ENCODE measurements at regions not wholly inside any gene's neighbourhood (a gene's known extent, or its start where the extent isn't known, plus 50 kb on each side); places are given as distances from the start of the nearest gene placed in this dataset.

- TF ChIP-seq POLR2AphosphoS5 (IDR thresholded peaks at IDR 0.05; ENCODE audit: low read depth) (no peak), SPI1 (IDR thresholded peaks at IDR 0.05; ENCODE audit: borderline replicate concordance, low read depth) (no peak), REST (IDR thresholded peaks at IDR 0.05; ENCODE audit: insufficient replicate concordance, low read depth) (no peak), GABPA (IDR thresholded peaks at IDR 0.05; ENCODE audit: low read depth) (no peak)
- TF ChIP-seq, protein P1, sequence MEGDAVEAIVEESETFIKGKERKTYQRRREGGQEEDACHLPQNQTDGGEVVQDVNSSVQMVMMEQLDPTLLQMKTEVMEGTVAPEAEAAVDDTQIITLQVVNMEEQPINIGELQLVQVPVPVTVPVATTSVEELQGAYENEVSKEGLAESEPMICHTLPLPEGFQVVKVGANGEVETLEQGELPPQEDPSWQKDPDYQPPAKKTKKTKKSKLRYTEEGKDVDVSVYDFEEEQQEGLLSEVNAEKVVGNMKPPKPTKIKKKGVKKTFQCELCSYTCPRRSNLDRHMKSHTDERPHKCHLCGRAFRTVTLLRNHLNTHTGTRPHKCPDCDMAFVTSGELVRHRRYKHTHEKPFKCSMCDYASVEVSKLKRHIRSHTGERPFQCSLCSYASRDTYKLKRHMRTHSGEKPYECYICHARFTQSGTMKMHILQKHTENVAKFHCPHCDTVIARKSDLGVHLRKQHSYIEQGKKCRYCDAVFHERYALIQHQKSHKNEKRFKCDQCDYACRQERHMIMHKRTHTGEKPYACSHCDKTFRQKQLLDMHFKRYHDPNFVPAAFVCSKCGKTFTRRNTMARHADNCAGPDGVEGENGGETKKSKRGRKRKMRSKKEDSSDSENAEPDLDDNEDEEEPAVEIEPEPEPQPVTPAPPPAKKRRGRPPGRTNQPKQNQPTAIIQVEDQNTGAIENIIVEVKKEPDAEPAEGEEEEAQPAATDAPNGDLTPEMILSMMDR (IDR thresholded peaks at IDR 0.05; ENCODE audit: insufficient read depth, low read length), result no peak
- Histone ChIP-seq H3K27ac (replicated peaks) (no peak overlapping the region), H3K27me3 (ENCODE audit: insufficient read depth, poor library complexity, severe bottlenecking) (no peaks in the 10 kb centered on the region), H3K4me3 (replicated peaks; ENCODE audit: insufficient read depth, low read length) (no peak overlapping the region)
- no peak for DNase-seq (ENCODE audit: low read depth in 1 of 2, low spot score in 1 of 2)
These were observed 90.2 kb downstream of the RFC3 start for GRCh38 chr13:33908116-33908515.

- no peak for TF ChIP-seq REST (IDR thresholded peaks at IDR 0.05; ENCODE audit: insufficient replicate concordance, low read depth)
- TF ChIP-seq SPI1 (IDR thresholded peaks at IDR 0.05; ENCODE audit: borderline replicate concordance, low read depth), result no peak
- TF ChIP-seq POLR2AphosphoS5 (IDR thresholded peaks at IDR 0.05; ENCODE audit: low read depth), result no peak
- TF ChIP-seq GABPA (IDR thresholded peaks at IDR 0.05; ENCODE audit: low read depth), result no peak
- TF ChIP-seq, protein P1 (IDR thresholded peaks at IDR 0.05; ENCODE audit: insufficient read depth, low read length), result no peak
- Histone ChIP-seq H3K27me3 (ENCODE audit: insufficient read depth, poor library complexity, severe bottlenecking) (no peaks in the 10 kb centered on the region), H3K27ac (replicated peaks) (no peak overlapping the region), H3K4me3 (replicated peaks; ENCODE audit: insufficient read depth, low read length) (no peak overlapping the region)
- no peak for DNase-seq (ENCODE audit: low read depth in 1 of 2, low spot score in 1 of 2)
These were observed 92.3 kb downstream of the RFC3 start for GRCh38 chr13:33910255-33910654.

DNA sequence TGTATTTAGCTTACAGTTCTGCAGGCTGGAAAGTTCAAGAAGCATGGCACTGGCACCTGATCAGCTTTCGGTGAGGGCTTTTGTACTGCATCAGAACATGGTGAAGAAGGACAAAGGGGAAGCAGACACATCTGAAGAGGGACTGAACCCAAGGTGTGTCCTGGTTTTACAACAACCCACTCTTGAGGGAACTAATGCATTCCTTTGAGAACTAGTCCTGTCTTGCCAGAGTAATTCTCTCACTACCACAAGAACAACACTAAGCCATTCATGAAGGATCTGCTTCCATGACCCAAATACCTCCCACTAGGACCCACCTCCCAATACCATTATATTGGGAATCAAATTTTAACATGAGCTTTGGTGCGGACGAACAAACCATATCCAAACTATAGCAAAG lies 93.6 kb downstream of the RFC3 start:
- no peak for TF ChIP-seq REST (IDR thresholded peaks at IDR 0.05; ENCODE audit: insufficient replicate concordance, low read depth)
- no peak for TF ChIP-seq GABPA (IDR thresholded peaks at IDR 0.05; ENCODE audit: low read depth)
- TF ChIP-seq, protein P1 (IDR thresholded peaks at IDR 0.05; ENCODE audit: insufficient read depth, low read length), result no peak
- TF ChIP-seq SPI1 (IDR thresholded peaks at IDR 0.05; ENCODE audit: borderline replicate concordance, low read depth), result no peak
- TF ChIP-seq POLR2AphosphoS5 (IDR thresholded peaks at IDR 0.05; ENCODE audit: low read depth), result no peak
- DNase-seq (ENCODE audit: low read depth in 1 of 2, low spot score in 1 of 2), result no peak
- Histone ChIP-seq H3K27me3 (ENCODE audit: insufficient read depth, poor library complexity, severe bottlenecking) (no peaks in the 10 kb centered on the region), H3K4me3 (replicated peaks; ENCODE audit: insufficient read depth, low read length) (no peak overlapping the region), H3K27ac (replicated peaks) (no peak overlapping the region)

All from HL-60 (cell line).